ENCODE measurements at regions not wholly inside any gene's neighbourhood (a gene's known extent, or its start where the extent isn't known, plus 50 kb on each side); places are given as distances from the start of the nearest gene placed in this dataset.

GRCh38 chr14:98692832-98693231 is 579.2 kb downstream of the BCL11B start:
- H3K4me3 ChIP-seq: no peak overlapping the region
- no peak for DNase-seq
- no peak for ATAC-seq
- no peaks in the 10 kb centered on the region for H3K4me1 ChIP-seq
- H3K9me3 ChIP-seq: no peaks in the 10 kb centered on the region
- no peak overlapping the region for H3K27ac ChIP-seq
- no peaks in the 10 kb centered on the region for H3K36me3 ChIP-seq (ENCODE audit: insufficient read depth in 1 of 2, low read depth in 1 of 2)
- no peak for TF ChIP-seq CTCF (IDR thresholded peaks at IDR 0.05)
- intact Hi-C loops (cut with DNase I): no loop called here
- H3K27me3 ChIP-seq (ENCODE audit: insufficient read depth in 3 of 3, low read length in 2 of 3): no peaks in the 10 kb centered on the region
- WGBS, 3 donors: 71 to 81% (median 80%) methylated on average over 5 of the region's 5 CpGs

DNA sequence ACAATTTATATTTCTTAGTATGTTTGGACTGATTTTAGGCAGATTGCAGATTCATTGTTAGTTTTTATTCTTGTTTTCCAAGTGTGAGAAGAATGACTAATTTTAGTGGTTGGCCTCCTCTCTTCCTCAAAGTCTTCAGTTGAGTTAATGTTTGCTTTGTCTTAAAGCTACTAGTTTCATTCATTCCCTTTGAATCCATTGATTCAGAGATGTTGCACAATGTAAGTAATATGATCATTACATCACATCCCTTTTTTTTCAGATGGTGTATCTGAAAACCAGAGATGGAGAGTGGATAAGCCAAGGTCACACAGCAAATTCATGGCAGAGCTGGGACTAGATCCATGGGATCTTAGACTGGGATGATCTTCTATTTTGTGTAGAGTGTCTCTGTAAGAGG is 577.5 kb downstream of the BCL11B start:
- no peak for TF ChIP-seq CTCF (IDR thresholded peaks at IDR 0.05)
- no peaks in the 10 kb centered on the region for H3K9me3 ChIP-seq
- DNase-seq (no peak), ATAC-seq (no peak)
- intact Hi-C loops (cut with DNase I): no loop called here
- H3K27me3 ChIP-seq (ENCODE audit: insufficient read depth in 3 of 3, low read length in 2 of 3): no peaks in the 10 kb centered on the region
- H3K27ac ChIP-seq: no peak overlapping the region
- no peaks in the 10 kb centered on the region for H3K36me3 ChIP-seq (ENCODE audit: insufficient read depth in 1 of 2, low read depth in 1 of 2)
- H3K4me1 ChIP-seq: no peaks in the 10 kb centered on the region
- no peak overlapping the region for H3K4me3 ChIP-seq

- intact Hi-C loops (cut with DNase I): no loop called here
- 83 to 93% (median 89%) methylated on average over 1 of the region's 1 CpG for WGBS, 3 donors
- no peak for TF ChIP-seq CTCF (IDR thresholded peaks at IDR 0.05)
These were observed 576.2 kb downstream of the BCL11B start for GRCh38 chr14:98695809-98696208.

GRCh38 chr14:98698341-98698740 is 573.7 kb downstream of the BCL11B start:
- no peaks in the 10 kb centered on the region for H3K36me3 ChIP-seq (ENCODE audit: insufficient read depth in 1 of 2, low read depth in 1 of 2)
- no peak overlapping the region for H3K27ac ChIP-seq
- no peaks in the 10 kb centered on the region for H3K27me3 ChIP-seq (ENCODE audit: insufficient read depth in 3 of 3, low read length in 2 of 3)
- H3K9me3 ChIP-seq: no peaks in the 10 kb centered on the region
- DNase-seq (no peak), ATAC-seq (no peak)
- no peak for TF ChIP-seq CTCF (IDR thresholded peaks at IDR 0.05)
- no peaks in the 10 kb centered on the region for H3K4me1 ChIP-seq
- 87 to 93% (median 91%) methylated on average over 3 of the region's 3 CpGs for WGBS, 3 donors
- H3K4me3 ChIP-seq: no peak overlapping the region
- intact Hi-C loops (cut with DNase I): no loop called here

More at GRCh38 chr14:98695809-98696208, 576.2 kb downstream of the BCL11B start:
- H3K4me1 ChIP-seq: no peaks in the 10 kb centered on the region
- ATAC-seq (no peak), DNase-seq (no peak)
- no peaks in the 10 kb centered on the region for H3K27me3 ChIP-seq (ENCODE audit: insufficient read depth in 3 of 3, low read length in 2 of 3)
- no peaks in the 10 kb centered on the region for H3K9me3 ChIP-seq
- no peak overlapping the region for H3K27ac ChIP-seq
- no peaks in the 10 kb centered on the region for H3K36me3 ChIP-seq (ENCODE audit: insufficient read depth in 1 of 2, low read depth in 1 of 2)
- H3K4me3 ChIP-seq: no peak overlapping the region

GRCh38 chr14:98700748-98701147 is 571.2 kb downstream of the BCL11B start:
- ATAC-seq (no peak), DNase-seq (no peak)
- intact Hi-C loops (cut with DNase I): no loop called here
- no peaks in the 10 kb centered on the region for H3K27me3 ChIP-seq (ENCODE audit: insufficient read depth in 3 of 3, low read length in 2 of 3)
- H3K9me3 ChIP-seq: no peaks in the 10 kb centered on the region
- no peaks in the 10 kb centered on the region for H3K4me1 ChIP-seq
- TF ChIP-seq CTCF (IDR thresholded peaks at IDR 0.05): no peak
- no peak overlapping the region for H3K4me3 ChIP-seq
- H3K36me3 ChIP-seq (ENCODE audit: insufficient read depth in 1 of 2, low read depth in 1 of 2): no peaks in the 10 kb centered on the region
- H3K27ac ChIP-seq: no peak overlapping the region
- 79 to 82% (median 80%) methylated on average over 3 of the region's 3 CpGs for WGBS, 3 donors

Measured in psoas muscle (tissue), 7 donors.